ENCODE measurements at regions not wholly inside any gene's neighbourhood (a gene's known extent, or its start where the extent isn't known, plus 50 kb on each side); places are given as distances from the start of the nearest gene placed in this dataset.

GRCh38 chr1:67563684-67564083 lies 121.3 kb upstream of the GADD45A start:
- no peak for DNase-seq

- no peak for DNase-seq
Observed at GRCh38 chr1:67564193-67564592, 120.8 kb upstream of the GADD45A start.

- no peak for DNase-seq
Observed at GRCh38 chr1:67566803-67567377, 118.1 kb upstream of the GADD45A start.

GRCh38 chr1:67570486-67571143 lies 114.4 kb upstream of the GADD45A start:
- DNase-seq = no peak

- no peak for DNase-seq
Observed at GRCh38 chr1:67571406-67571805, 113.6 kb upstream of the GADD45A start.

GRCh38 chr1:67571901-67572593 lies 113.0 kb upstream of the GADD45A start:
- no peak for DNase-seq

GRCh38 chr1:67572594-67573221 lies 112.3 kb upstream of the GADD45A start:
- DNase-seq = no peak

- no peak for DNase-seq
Observed at GRCh38 chr1:67573311-67573872, 111.6 kb upstream of the GADD45A start.

GRCh38 chr1:67574221-67574620 lies 110.8 kb upstream of the GADD45A start:
- DNase-seq = no peak

- DNase-seq = no peak
Observed at GRCh38 chr1:67575861-67576260, 109.1 kb upstream of the GADD45A start.

GRCh38 chr1:67576474-67576873 lies 108.5 kb upstream of the GADD45A start:
- DNase-seq = no peak

GRCh38 chr1:67577646-67578045 lies 107.4 kb upstream of the GADD45A start:
- DNase-seq = no peak

GRCh38 chr1:67578397-67579020 lies 106.5 kb upstream of the GADD45A start:
- no peak for DNase-seq

- DNase-seq = no peak
Observed at GRCh38 chr1:67579623-67580394, 105.2 kb upstream of the GADD45A start.

GRCh38 chr1:67580691-67581403 lies 104.2 kb upstream of the GADD45A start:
- DNase-seq = no peak

GRCh38 chr1:67582625-67583461 lies 102.2 kb upstream of the GADD45A start:
- DNase-seq = peak; percentile 49

- no peak for DNase-seq
Observed at GRCh38 chr1:67583462-67583950, 101.5 kb upstream of the GADD45A start.

- no peak for DNase-seq
Observed at GRCh38 chr1:67584938-67585337, 100.1 kb upstream of the GADD45A start.

- DNase-seq = no peak
Observed at GRCh38 chr1:67586596-67586995, 98.4 kb upstream of the GADD45A start.

- no peak for DNase-seq
Observed at GRCh38 chr1:67588178-67588855, 96.7 kb upstream of the GADD45A start.
